DND-41 (cell line): ENCODE measurements at regions not wholly inside any gene's neighbourhood (a gene's known extent, or its start where the extent isn't known, plus 50 kb on each side); places are given as distances from the start of the nearest gene placed in this dataset.
"Not testable (repeated sequence)": the region's sequence is repeated elsewhere in the genome, so short reads cannot be mapped to it uniquely, and the experiment has no call there.

Experiments used
- CTCF ChIP-seq: IDR thresholded peaks from 2 replicates; pipeline ENCODE4 v1.5.1; 2012; ENCODE audit warnings: borderline replicate concordance, low read length, moderate library complexity, mild to moderate bottlenecking; ENCODE audit not compliant: poor library complexity, severe bottlenecking; ENCODE audit errors: extremely low read depth
- EZH2 ChIP-seq: IDR thresholded peaks from 3 replicates; pipeline ENCODE4 v1.6.1; 2012; ENCODE audit warnings: borderline replicate concordance, low read depth, mild to moderate bottlenecking, moderate library complexity, low read length, inconsistent platforms; ENCODE audit not compliant: severe bottlenecking

- TF ChIP-seq CTCF, EZH2: not testable (repeated sequence)
Observed at GRCh38 chr7:81152925-81153324, 234.1 kb upstream of the SEMA3C start.
